H9 (cell line): ENCODE measurements at regions not wholly inside any gene's neighbourhood (a gene's known extent, or its start where the extent isn't known, plus 50 kb on each side); places are given as distances from the start of the nearest gene placed in this dataset.

Experiments
- DNase-seq: peaks from one replicate; pipeline ENCODE4 v3.0.0-alpha.2; 2017
- H2AFZ ChIP-seq: one replicate; pipeline ENCODE4 v1.6.1; 2013; ENCODE audit warnings: mild to moderate bottlenecking, low read length, control low read depth, moderate library complexity
- H2AK5ac ChIP-seq: 2 replicates; pipeline ENCODE4 v1.6.1; 2013; ENCODE audit warnings: low read length, control low read depth, mixed read lengths; ENCODE audit not compliant: insufficient read length
- H2BK120ac ChIP-seq: one replicate; pipeline ENCODE4 v1.6.1; 2013; ENCODE audit warnings: low read depth, mild to moderate bottlenecking, low read length, control low read depth, inconsistent platforms; ENCODE audit not compliant: poor library complexity, severe bottlenecking
- H2BK12ac ChIP-seq: 2 replicates; pipeline ENCODE4 v1.6.1; 2013; ENCODE audit warnings: low read length, control low read depth, mixed read lengths, low read depth; ENCODE audit not compliant: insufficient read length
- H2BK15ac ChIP-seq: 2 replicates; pipeline ENCODE4 v1.6.1; 2013; ENCODE audit warnings: low read depth, low read length, control low read depth
- H2BK20ac ChIP-seq: one replicate; pipeline ENCODE4 v1.6.1; 2013; ENCODE audit warnings: low read depth, mild to moderate bottlenecking, low read length, control low read depth, inconsistent platforms; ENCODE audit not compliant: poor library complexity, severe bottlenecking
- H2BK5ac ChIP-seq: 2 replicates; pipeline ENCODE4 v1.6.1; 2013; ENCODE audit warnings: low read length, control low read depth, mixed read lengths; ENCODE audit not compliant: insufficient read length
- H3K14ac ChIP-seq: 2 replicates; pipeline ENCODE4 v1.6.1; 2013; ENCODE audit warnings: low read length, control low read depth; ENCODE audit not compliant: insufficient read depth
- H3K18ac ChIP-seq: 2 replicates; pipeline ENCODE4 v1.6.1; 2013; ENCODE audit warnings: low read depth, mild to moderate bottlenecking, mixed read lengths, low read length, control low read depth; ENCODE audit not compliant: insufficient read length
- H3K23ac ChIP-seq: 2 replicates; pipeline ENCODE4 v1.6.1; 2013; ENCODE audit warnings: low read length, control low read depth, mixed read lengths, low read depth; ENCODE audit not compliant: insufficient read length
- H3K23me2 ChIP-seq: 2 replicates; pipeline ENCODE4 v1.6.1; 2013; ENCODE audit warnings: low read depth, mild to moderate bottlenecking, mixed read lengths, low read length, control low read depth; ENCODE audit not compliant: insufficient read length, poor library complexity, severe bottlenecking
- H3K27ac ChIP-seq: 2 replicates; pipeline ENCODE4 v1.5.1; 2013; ENCODE audit warnings: low read length, control low read depth, mixed read lengths, low read depth; ENCODE audit not compliant: insufficient read length
- H3K27me3 ChIP-seq: 2 replicates; pipeline ENCODE4 v1.6.1; 2013; ENCODE audit warnings: low read length, control low read depth, inconsistent platforms; ENCODE audit not compliant: insufficient read depth
- H3K4ac ChIP-seq: 2 replicates; pipeline ENCODE4 v1.6.1; 2013; ENCODE audit warnings: low read depth, mild to moderate bottlenecking, control low read depth, inconsistent platforms, low read length, moderate library complexity
- H3K4me1 ChIP-seq: 2 replicates; pipeline ENCODE4 v1.6.1; 2013; ENCODE audit warnings: low read length, control low read depth, inconsistent platforms; ENCODE audit not compliant: insufficient read depth
- H3K4me2 ChIP-seq: 2 replicates; pipeline ENCODE4 v1.6.1; 2013; ENCODE audit warnings: low read length, control low read depth, mixed read lengths; ENCODE audit not compliant: insufficient read length, insufficient read depth
- H3K56ac ChIP-seq: 2 replicates; pipeline ENCODE4 v1.6.1; 2013; ENCODE audit warnings: low read depth, mild to moderate bottlenecking, mixed read lengths, low read length, control low read depth; ENCODE audit not compliant: insufficient read length
- H3K79me1 ChIP-seq: 2 replicates; pipeline ENCODE4 v1.6.1; 2013; ENCODE audit warnings: low read depth, mild to moderate bottlenecking, moderate library complexity, low read length, control low read depth, inconsistent platforms; ENCODE audit not compliant: insufficient read depth, poor library complexity, severe bottlenecking
- H3K79me2 ChIP-seq: 2 replicates; pipeline ENCODE4 v1.6.1; 2013; ENCODE audit warnings: low read length, control low read depth, inconsistent platforms; ENCODE audit not compliant: insufficient read depth
- H3K9ac ChIP-seq: 2 replicates; pipeline ENCODE4 v1.6.1; 2013; ENCODE audit warnings: low read length, control low read depth, mixed read lengths; ENCODE audit not compliant: insufficient read length; ENCODE audit errors: extremely low read depth
- H3K9me3 ChIP-seq: one replicate; pipeline ENCODE4 v1.6.1; 2013; ENCODE audit warnings: low read depth, low read length, inconsistent platforms; ENCODE audit not compliant: control insufficient read depth
- H3T11ph ChIP-seq: one replicate; pipeline ENCODE4 v1.6.1; 2013; ENCODE audit warnings: mild to moderate bottlenecking, low read length, control low read depth, inconsistent platforms
- H4K20me1 ChIP-seq: one replicate; pipeline ENCODE4 v1.6.1; 2013; ENCODE audit not compliant: control insufficient read depth, insufficient read length, insufficient read depth
- H4K5ac ChIP-seq: 2 replicates; pipeline ENCODE4 v1.6.1; 2013; ENCODE audit warnings: low read depth, mild to moderate bottlenecking, mixed read lengths, low read length, control low read depth; ENCODE audit not compliant: insufficient read length
- H4K8ac ChIP-seq: replicated peaks from 2 replicates; pipeline ENCODE4 v1.6.1; 2013; ENCODE audit warnings: low read length, control low read depth, mixed read lengths, low read depth; ENCODE audit not compliant: insufficient read length
- H4K91ac ChIP-seq: 2 replicates; pipeline ENCODE4 v1.6.1; 2013; ENCODE audit warnings: low read depth, mild to moderate bottlenecking, moderate library complexity, mixed read lengths, low read length, control low read depth; ENCODE audit not compliant: insufficient read length
- H3K27ac Mint-ChIP-seq, 3 experiments: 2 replicates in 2 of 3; 3 replicates in 1 of 3; pipeline ENCODE4 v1.8.0; 2020 to 2021; ENCODE audit warnings: mixed read lengths in 3 of 3, mild to moderate bottlenecking in 1 of 3, moderate library complexity in 1 of 3
- H3K27me3 Mint-ChIP-seq: 2 replicates; pipeline ENCODE4 v1.8.0; 2021; ENCODE audit warnings: low read depth, mild to moderate bottlenecking, moderate library complexity, mixed read lengths
- H3K36me3 Mint-ChIP-seq, 3 experiments: 2 replicates in 2 of 3; 3 replicates in 1 of 3; pipeline ENCODE4 v1.8.0; 2020 to 2021; ENCODE audit warnings: low read depth in 3 of 3, mixed read lengths in 3 of 3; ENCODE audit not compliant: insufficient read depth in 1 of 3
- H3K4me1 Mint-ChIP-seq, 2 experiments: 2 replicates each; pipeline ENCODE4 v1.8.0; 2020; ENCODE audit warnings: mixed read lengths in 2 of 2
- H3K4me3 Mint-ChIP-seq, 2 experiments: 2 replicates in 1 of 2; 3 replicates in 1 of 2; pipeline ENCODE4 v1.8.0; 2020 to 2021; ENCODE audit warnings: mild to moderate bottlenecking in 2 of 2, mixed read lengths in 2 of 2, moderate library complexity in 1 of 2
- H3K9me3 Mint-ChIP-seq, 2 experiments: 2 replicates in 1 of 2; 3 replicates in 1 of 2; pipeline ENCODE4 v1.8.0; 2020; ENCODE audit warnings: mild to moderate bottlenecking in 2 of 2, mixed read lengths in 2 of 2, moderate library complexity in 1 of 2
- WGBS: extraction: QIAGEN DNeasy Blood & Tissue Kit; methylation state at CpG from one replicate; pipeline ENCODE4 v1.1.7; 2013; ENCODE audit warnings: missing lambda C conversion rate, low lambda C conversion rate, mixed read lengths; ENCODE audit not compliant: insufficient read length; ENCODE audit errors: extremely low coverage; 5-methylcytosine and 5-hydroxymethylcytosine counted together
- TF ChIP-seq, protein P1 (sequence below): fragments of 200-600 bp; sonication (generic); conservative IDR thresholded peaks from 3 replicates; pipeline ENCODE4 v1.8.0; 2021; ENCODE audit warnings: antibody characterized with exemption, mild to moderate bottlenecking

DNA sequence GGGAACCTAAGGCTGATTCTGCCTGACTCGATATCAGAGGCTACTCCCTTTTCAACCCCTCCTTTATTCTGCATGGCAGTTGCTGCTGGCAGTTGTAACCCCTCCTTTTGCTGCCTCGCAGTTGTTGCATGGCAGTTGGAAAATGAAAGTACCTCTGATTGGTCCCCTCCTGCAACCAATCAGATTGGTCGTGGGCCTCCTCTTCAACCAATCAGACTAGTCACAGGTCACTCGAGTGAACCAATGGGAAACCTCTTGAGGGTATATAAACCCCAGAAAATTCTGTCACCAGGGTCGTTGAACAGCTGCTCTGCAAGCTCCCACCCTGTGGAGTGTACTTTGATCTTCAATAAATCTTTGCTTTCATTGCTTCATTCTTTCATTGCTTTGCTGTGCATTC lies 294.3 kb upstream of the SLC8A1 start:
- H4K91ac ChIP-seq = no peak overlapping the region
- no peaks in the 10 kb centered on the region for H3K4me1 Mint-ChIP-seq
- no peaks in the 10 kb centered on the region for H3K23me2 ChIP-seq
- H4K8ac ChIP-seq = no peak overlapping the region
- no peak overlapping the region for H4K5ac ChIP-seq
- H3K79me2 ChIP-seq = no peaks in the 10 kb centered on the region; the same call in 1 of the 2 replicates
- TF ChIP-seq, protein P1, sequence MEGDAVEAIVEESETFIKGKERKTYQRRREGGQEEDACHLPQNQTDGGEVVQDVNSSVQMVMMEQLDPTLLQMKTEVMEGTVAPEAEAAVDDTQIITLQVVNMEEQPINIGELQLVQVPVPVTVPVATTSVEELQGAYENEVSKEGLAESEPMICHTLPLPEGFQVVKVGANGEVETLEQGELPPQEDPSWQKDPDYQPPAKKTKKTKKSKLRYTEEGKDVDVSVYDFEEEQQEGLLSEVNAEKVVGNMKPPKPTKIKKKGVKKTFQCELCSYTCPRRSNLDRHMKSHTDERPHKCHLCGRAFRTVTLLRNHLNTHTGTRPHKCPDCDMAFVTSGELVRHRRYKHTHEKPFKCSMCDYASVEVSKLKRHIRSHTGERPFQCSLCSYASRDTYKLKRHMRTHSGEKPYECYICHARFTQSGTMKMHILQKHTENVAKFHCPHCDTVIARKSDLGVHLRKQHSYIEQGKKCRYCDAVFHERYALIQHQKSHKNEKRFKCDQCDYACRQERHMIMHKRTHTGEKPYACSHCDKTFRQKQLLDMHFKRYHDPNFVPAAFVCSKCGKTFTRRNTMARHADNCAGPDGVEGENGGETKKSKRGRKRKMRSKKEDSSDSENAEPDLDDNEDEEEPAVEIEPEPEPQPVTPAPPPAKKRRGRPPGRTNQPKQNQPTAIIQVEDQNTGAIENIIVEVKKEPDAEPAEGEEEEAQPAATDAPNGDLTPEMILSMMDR = no peak
- WGBS = no CpG with 5 or more reads among the region's 5 CpGs
- H3K9me3 Mint-ChIP-seq = no peaks in the 10 kb centered on the region
- H2BK5ac ChIP-seq = no peak overlapping the region
- H3K27ac ChIP-seq = no peak overlapping the region
- no peak overlapping the region for H2AFZ ChIP-seq
- H3T11ph ChIP-seq = no peak overlapping the region
- H3K4me1 ChIP-seq = no peaks in the 10 kb centered on the region
- no peaks in the 10 kb centered on the region for H3K27me3 ChIP-seq
- H3K27me3 Mint-ChIP-seq = no peaks in the 10 kb centered on the region
- H3K56ac ChIP-seq = no peak overlapping the region
- no peaks in the 10 kb centered on the region for H3K9me3 ChIP-seq
- no peak overlapping the region for H2BK120ac ChIP-seq
- no peak overlapping the region; a peak in 1 of 7 replicates for H3K27ac Mint-ChIP-seq
- no peak overlapping the region for H3K18ac ChIP-seq
- no peak overlapping the region for H2BK15ac ChIP-seq
- no peak overlapping the region for H3K14ac ChIP-seq
- H3K4me3 Mint-ChIP-seq = no peak overlapping the region
- no peak overlapping the region for H3K4ac ChIP-seq
- H4K20me1 ChIP-seq = no peaks in the 10 kb centered on the region
- no peak overlapping the region for H3K23ac ChIP-seq
- no peak overlapping the region for H3K9ac ChIP-seq
- H3K36me3 Mint-ChIP-seq = no peaks in the 10 kb centered on the region
- no peak overlapping the region for H2AK5ac ChIP-seq
- no peak for DNase-seq
- no peak overlapping the region for H3K4me2 ChIP-seq
- H2BK20ac ChIP-seq = no peak overlapping the region
- H3K79me1 ChIP-seq = no peaks in the 10 kb centered on the region
- H2BK12ac ChIP-seq = no peak overlapping the region
